Astrocyte (in vitro differentiated cells and primary cell): ENCODE measurements at regions not wholly inside any gene's neighbourhood (a gene's known extent, or its start where the extent isn't known, plus 50 kb on each side); places are given as distances from the start of the nearest gene placed in this dataset.

Experiments
- EZH2 ChIP-seq: IDR thresholded peaks from 2 replicates; pipeline ENCODE4 v1.6.1; 2012; ENCODE audit warnings: mild to moderate bottlenecking, low read length, inconsistent platforms; ENCODE audit not compliant: insufficient read depth
- TF ChIP-seq, protein P1 (sequence below): IDR thresholded peaks from 2 replicates; pipeline ENCODE4 v1.5.1; 2011; ENCODE audit warnings: low read depth, mild to moderate bottlenecking, inconsistent platforms, low read length, moderate library complexity; ENCODE audit not compliant: insufficient read depth

DNA sequence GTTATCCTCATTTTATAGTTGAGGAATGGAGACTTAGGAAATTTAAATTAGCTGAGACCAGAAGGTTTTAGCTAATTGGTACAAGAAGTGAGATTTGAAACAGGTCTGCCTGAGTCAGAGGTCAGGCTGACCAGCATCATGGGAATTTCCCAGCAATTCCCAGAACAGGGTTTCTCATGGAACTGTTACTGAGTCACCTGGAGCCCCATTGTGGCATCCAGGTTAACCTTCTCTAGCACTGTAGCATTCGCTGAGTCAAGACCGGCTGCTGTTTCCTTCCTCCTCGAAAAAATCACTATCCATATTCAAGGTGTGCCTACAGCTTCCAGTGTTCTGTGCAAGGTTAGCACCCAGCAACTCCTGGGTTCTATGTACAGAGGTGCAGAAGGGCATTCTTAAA, 238.0 kb upstream of the MAN1A1 start:
- TF ChIP-seq, protein P1, sequence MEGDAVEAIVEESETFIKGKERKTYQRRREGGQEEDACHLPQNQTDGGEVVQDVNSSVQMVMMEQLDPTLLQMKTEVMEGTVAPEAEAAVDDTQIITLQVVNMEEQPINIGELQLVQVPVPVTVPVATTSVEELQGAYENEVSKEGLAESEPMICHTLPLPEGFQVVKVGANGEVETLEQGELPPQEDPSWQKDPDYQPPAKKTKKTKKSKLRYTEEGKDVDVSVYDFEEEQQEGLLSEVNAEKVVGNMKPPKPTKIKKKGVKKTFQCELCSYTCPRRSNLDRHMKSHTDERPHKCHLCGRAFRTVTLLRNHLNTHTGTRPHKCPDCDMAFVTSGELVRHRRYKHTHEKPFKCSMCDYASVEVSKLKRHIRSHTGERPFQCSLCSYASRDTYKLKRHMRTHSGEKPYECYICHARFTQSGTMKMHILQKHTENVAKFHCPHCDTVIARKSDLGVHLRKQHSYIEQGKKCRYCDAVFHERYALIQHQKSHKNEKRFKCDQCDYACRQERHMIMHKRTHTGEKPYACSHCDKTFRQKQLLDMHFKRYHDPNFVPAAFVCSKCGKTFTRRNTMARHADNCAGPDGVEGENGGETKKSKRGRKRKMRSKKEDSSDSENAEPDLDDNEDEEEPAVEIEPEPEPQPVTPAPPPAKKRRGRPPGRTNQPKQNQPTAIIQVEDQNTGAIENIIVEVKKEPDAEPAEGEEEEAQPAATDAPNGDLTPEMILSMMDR = no peak
- no peak for TF ChIP-seq EZH2
